Epithelial cell of proximal tubule (primary cell): ENCODE measurements at regions not wholly inside any gene's neighbourhood (a gene's known extent, or its start where the extent isn't known, plus 50 kb on each side); places are given as distances from the start of the nearest gene placed in this dataset.
"Not testable (repeated sequence)": the region's sequence is repeated elsewhere in the genome, so short reads cannot be mapped to it uniquely, and the experiment has no call there.

Experiments used
- DNase-seq: peaks from one replicate; pipeline ENCODE4 v3.0.0-alpha.2; 2011; ENCODE audit warnings: low read depth
- H3K4me3 ChIP-seq: 2 replicates; pipeline ENCODE4 v1.5.1; 2011; ENCODE audit warnings: low read depth, mild to moderate bottlenecking, low read length
- CTCF ChIP-seq: conservative IDR thresholded peaks from 2 replicates; pipeline ENCODE4 v1.5.1; 2012; ENCODE audit warnings: low read depth, mild to moderate bottlenecking, low read length

- no peak overlapping the region for H3K4me3 ChIP-seq
- no peak for DNase-seq
- TF ChIP-seq CTCF = no peak
Observed at GRCh38 chr4:145266881-145267280, 86.5 kb upstream of the OTUD4 start.

GRCh38 chr4:145260091-145260490, 79.7 kb upstream of the OTUD4 start:
- no peak overlapping the region for H3K4me3 ChIP-seq
- DNase-seq = no peak
- no peak for TF ChIP-seq CTCF

GRCh38 chr4:145255311-145255710, 74.9 kb upstream of the OTUD4 start:
- not testable (repeated sequence) for H3K4me3 ChIP-seq, DNase-seq

GRCh38 chr4:145252190-145252589, 71.8 kb upstream of the OTUD4 start:
- no peak for TF ChIP-seq CTCF
- DNase-seq = no peak
- no peak overlapping the region for H3K4me3 ChIP-seq

- H3K4me3 ChIP-seq = no peak overlapping the region
- no peak for DNase-seq
- TF ChIP-seq CTCF = no peak
Observed at GRCh38 chr4:145251391-145251790, 71.0 kb upstream of the OTUD4 start.

- TF ChIP-seq CTCF = no peak
- DNase-seq = no peak
- no peak overlapping the region for H3K4me3 ChIP-seq
Observed at GRCh38 chr4:145248971-145249370, 68.6 kb upstream of the OTUD4 start.

GRCh38 chr4:145248502-145248901, 68.1 kb upstream of the OTUD4 start:
- no peak for TF ChIP-seq CTCF
- DNase-seq = no peak
- H3K4me3 ChIP-seq = no peak overlapping the region

GRCh38 chr4:145234091-145234706, 53.8 kb upstream of the OTUD4 start:
- TF ChIP-seq CTCF = peak; percentile 99
- no peak overlapping the region for H3K4me3 ChIP-seq
- DNase-seq = peak; percentile 2
